NCI-H524 (cell line): ENCODE measurements at regions not wholly inside any gene's neighbourhood (a gene's known extent, or its start where the extent isn't known, plus 50 kb on each side); places are given as distances from the start of the nearest gene placed in this dataset.
"Not testable (repeated sequence)": the region's sequence is repeated elsewhere in the genome, so short reads cannot be mapped to it uniquely, and the experiment has no call there.

Source experiments
- DNase-seq, 2 experiments: peaks; one replicate each; lab custom pipeline; 2025; lab: John Stamatoyannopoulos, UW

DNA sequence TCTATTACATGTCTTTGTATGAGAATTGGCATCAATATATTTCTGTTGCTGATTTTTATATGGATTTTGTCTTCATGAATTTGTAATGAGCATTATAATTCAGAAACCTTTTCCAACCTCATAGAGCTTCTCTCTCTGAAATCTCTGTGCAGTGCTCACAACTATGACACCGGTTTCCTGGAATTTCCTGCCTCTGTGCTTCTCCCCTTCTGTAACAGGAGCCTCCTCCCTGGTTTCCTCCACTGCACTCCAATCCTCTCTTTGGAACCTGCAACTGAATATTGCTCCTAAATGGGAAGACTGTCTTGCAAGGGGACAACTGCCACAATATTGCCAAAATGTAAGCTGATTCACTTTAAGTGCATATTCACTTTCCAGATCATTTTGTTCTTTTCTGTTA lies 1147.9 kb downstream of the UQCRFS1 start:
- DNase-seq, result no peak

DNA sequence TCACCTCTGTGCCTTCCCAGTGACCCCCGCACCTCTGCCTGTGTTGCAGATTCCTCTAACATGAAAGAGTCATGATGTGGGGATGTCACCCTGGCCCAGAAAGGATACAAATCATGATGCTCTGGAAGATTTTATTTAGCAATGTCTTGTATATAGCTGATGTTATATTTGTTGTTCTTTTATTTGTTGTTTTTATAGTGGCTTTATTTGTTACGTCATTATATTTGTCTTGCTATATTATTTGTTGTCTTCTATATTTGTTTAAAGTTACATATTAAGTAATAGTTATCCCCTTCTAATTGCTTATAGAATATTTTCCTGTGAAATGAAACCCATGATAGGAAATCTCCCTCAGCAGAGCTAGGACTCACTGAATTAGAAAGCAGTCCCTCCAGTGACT lies 1149.2 kb downstream of the UQCRFS1 start:
- DNase-seq, result no peak

GRCh38 chr19:28061111-28061510 lies 1151.8 kb downstream of the UQCRFS1 start:
- no peak for DNase-seq

- not testable (repeated sequence) for DNase-seq
Observed at GRCh38 chr19:28057026-28057425, 1155.9 kb downstream of the UQCRFS1 start.

GRCh38 chr19:28051047-28051446 lies 1161.9 kb downstream of the UQCRFS1 start:
- no peak for DNase-seq

GRCh38 chr19:28049875-28050274 lies 1163.1 kb downstream of the UQCRFS1 start:
- DNase-seq, result no peak

GRCh38 chr19:28046932-28047331 lies 1166.0 kb downstream of the UQCRFS1 start:
- DNase-seq, result no peak

- DNase-seq, result no peak
Observed at GRCh38 chr19:28045621-28046020, 1167.3 kb downstream of the UQCRFS1 start.

- no peak for DNase-seq
Observed at GRCh38 chr19:28044477-28044876, 1168.5 kb downstream of the UQCRFS1 start.

DNA sequence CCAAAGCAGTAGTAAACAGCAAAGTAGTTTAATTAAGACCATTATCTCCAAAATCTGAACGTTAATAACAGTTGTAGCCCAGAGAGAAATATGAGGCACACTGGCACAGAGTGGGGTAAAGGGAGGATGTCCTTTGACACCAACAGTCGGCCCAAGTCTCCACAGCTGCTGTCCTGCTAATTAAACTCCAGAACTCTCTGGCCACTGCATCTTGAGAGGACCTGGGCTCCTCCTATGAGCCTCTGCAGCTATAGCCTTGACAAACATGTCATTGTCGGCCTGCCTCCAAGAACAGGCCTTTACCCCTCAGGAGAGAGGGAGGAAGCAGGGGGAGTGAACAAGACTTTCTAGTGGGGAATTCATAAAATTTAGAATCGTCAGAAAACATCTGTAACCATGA lies 1170.4 kb downstream of the UQCRFS1 start:
- no peak for DNase-seq

- DNase-seq, result no peak
Observed at GRCh38 chr19:28039677-28040381, 1173.1 kb downstream of the UQCRFS1 start.

GRCh38 chr19:28037186-28037585 lies 1175.8 kb downstream of the UQCRFS1 start:
- no peak for DNase-seq

- DNase-seq, result no peak
Observed at GRCh38 chr19:28036486-28036885, 1176.5 kb downstream of the UQCRFS1 start.

DNA sequence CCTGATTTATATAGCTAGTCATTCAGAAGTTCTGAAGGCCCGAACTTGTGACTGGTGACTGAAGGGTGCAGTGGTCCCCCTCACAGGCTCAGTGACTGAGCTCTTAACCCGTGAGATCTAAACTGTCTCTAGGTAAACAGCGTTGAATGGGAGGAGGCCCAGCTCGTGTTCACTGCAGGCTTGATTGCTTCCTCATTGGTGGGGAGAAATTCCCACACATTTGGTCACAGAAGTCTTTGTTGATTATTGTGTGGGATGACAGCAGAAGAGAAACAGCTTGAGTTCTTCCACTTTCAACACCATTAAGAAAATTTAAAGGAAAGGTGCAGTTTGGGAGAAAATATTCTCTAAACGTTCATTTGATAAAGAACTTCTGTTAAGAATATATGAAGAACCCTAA lies 1178.0 kb downstream of the UQCRFS1 start:
- DNase-seq, result no peak

- DNase-seq, result no peak
Observed at GRCh38 chr19:28028881-28029444, 1184.0 kb downstream of the UQCRFS1 start.

DNA sequence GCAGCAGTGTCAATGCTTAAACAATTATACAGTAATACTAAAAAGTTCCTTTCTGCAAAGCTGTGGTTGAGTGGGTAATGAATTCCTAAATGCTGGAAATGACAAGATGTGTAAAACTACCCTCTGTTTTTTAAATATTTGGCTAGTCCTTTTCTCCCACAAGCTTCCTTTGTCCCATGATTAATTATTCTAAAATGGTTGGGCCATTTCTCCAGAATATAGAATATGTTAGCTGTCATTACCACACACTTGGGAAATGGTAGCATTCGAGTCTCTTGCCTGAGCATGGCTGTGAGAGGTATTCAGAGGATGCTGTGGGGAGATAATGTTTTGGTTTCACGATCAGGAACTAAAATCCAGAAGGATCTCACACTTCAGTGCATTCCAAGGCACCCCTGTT lies 1185.8 kb downstream of the UQCRFS1 start:
- DNase-seq, result no peak

DNA sequence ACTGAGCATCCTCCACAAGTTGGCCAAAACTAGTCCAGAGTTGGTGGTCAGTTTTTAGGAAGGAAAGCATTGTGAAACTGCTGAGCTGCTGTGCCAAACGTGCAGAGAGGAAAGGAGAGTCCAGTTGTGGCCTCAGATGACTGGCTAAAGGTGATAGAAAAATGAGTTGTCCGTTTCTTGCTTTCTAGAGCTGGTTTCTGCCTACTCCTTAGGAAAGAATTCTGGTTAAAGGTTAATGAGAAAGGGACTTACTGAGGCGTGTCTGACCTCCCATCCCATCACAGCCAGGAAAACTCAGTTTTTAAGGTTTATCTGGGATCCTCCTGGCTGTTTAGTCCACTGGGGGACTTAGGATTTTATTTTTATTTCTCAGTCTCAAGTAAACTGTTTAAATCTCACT lies 1186.3 kb downstream of the UQCRFS1 start:
- DNase-seq, result no peak

DNA sequence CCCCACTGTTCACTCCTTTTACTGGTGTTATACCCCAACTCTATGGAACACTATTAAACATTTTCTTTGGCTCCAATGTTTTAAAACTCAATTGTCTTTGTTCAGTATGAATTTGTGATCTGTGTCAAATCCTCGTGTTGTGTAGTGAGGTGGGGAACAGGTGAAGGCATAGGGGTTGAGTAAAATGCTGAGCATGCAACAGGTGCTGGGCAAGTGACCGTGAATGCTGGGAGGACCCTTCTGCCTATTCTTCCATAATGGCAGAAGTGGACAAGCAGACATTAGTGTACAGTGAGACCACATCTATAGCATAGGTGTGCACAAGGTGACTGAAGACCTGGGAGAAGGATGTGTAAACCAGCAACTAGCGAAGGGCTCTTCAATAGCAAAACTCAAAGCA lies 1188.0 kb downstream of the UQCRFS1 start:
- DNase-seq, result no peak

DNA sequence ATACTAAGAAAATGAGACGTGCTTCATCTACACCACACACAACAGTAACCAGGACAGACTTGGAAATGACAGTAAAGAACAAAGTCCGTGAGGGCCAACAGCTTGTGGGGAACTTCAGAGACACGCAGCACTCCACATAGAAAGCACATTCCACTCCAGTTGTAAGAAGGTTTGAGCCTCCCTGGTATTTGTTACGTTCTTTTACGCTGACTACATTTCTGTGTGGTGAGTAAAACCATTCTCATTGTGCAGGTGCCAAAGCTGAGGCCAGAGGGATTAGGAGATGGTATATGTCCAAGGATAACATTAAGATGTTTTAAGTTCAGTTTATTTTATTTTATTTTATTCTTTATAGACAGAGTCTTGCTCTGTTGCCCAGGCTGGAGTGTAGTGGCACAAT lies 1189.9 kb downstream of the UQCRFS1 start:
- DNase-seq, result no peak

- DNase-seq, result no peak
Observed at GRCh38 chr19:28022506-28022905, 1190.4 kb downstream of the UQCRFS1 start.

DNA sequence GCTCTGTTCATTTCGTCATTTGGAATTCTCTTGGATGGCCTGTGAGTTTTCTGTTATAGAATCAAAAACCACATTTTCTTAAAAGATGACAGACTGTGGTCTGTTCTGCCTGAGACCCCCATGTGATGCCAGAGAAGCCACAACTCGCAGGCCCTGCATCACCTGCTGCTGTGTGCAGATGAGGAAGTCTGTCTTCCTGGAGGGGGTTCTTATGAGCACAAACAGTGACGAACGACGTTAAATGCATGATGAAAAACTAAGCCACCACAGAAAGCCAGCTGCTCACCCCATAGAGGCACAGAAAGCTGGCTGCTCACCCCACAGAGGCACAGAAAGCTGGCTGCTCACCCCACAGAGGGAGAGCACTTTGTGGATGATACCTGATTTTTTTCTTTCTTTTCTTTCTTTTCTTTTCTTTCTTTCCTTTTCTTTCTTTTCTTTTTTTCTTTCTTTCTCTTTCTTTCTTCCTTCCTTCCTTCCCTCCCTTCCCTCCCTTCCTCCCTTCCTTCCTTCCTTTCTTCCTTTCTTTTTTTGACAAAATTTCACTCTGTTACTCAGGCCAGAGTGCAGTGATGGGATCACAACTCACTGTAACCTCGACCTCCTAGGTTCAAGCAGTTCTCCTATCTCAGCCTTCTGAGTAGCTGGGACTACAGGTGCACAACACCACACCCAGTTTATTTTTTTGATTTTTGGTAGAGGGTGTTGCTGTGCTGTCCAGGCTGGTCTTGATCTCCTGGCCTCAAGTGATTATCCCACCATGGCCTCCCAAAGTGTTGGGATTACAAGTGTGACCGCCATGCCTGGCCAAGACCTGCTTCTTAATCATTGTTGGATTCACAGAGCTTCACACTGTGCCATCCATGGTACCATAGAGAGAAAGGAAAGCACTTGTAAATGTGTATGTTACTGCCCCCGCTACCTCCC lies 1191.4 kb downstream of the UQCRFS1 start:
- DNase-seq, result no peak

- no peak for DNase-seq
Observed at GRCh38 chr19:28020619-28021258, 1192.2 kb downstream of the UQCRFS1 start.
